NCI-H524 treated with DMSO at 0.1 percent for 48 hours (cell line): ENCODE measurements at regions not wholly inside any gene's neighbourhood (a gene's known extent, or its start where the extent isn't known, plus 50 kb on each side); places are given as distances from the start of the nearest gene placed in this dataset.

Source experiments
- DNase-seq: peaks from one replicate; lab custom pipeline; 2025; lab: John Stamatoyannopoulos, UW

GRCh38 chr5:122721127-122721526 is 53.8 kb upstream of the SNX2 start:
- no peak for DNase-seq

- DNase-seq: no peak
Measured at GRCh38 chr5:122722341-122722740, 52.5 kb upstream of the SNX2 start.

DNA sequence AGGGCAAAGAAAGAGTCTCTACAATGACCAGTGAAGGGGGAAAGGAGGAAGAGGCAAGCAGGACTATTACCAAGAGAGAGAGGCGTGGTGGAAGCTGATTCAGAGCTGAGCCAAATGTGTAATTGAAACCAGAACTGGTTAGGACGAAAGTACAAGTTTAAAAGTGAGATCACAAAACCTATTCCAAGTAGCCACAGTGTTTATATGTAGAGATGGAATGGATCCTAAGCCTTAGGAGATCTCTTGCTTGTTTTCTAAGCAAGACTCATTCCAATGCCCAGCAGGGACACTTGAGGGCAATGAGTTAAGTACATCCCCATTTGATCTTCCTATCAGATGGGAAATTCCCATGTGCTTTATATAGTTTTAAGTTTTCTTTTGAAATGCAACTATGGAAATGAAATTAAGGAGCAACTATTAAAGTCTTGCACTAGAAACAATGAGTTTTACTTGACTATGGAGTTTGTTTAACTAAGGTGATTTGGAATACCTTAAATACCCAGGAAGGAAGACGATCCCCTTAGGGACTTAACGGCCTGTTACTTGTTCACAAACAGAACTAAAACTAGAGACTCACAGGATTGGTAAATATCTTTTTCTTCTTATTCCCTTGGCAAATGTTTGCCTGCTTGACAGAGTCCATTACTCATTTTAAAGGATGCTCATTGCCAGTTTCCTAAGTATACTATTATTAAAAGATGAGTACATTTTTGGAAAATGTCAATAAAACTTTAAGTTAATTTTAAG is 51.1 kb upstream of the SNX2 start:
- no peak for DNase-seq
